GM10248 (cell line): ENCODE measurements at regions not wholly inside any gene's neighbourhood (a gene's known extent, or its start where the extent isn't known, plus 50 kb on each side); places are given as distances from the start of the nearest gene placed in this dataset.

Experiments
- CTCF ChIA-PET: fragments of 300-600 bp; sonication (Branson Sonifier 250); formaldehyde crosslinking; extraction: SDS; loops from one replicate; lab custom pipeline; 2021; ENCODE audit warnings: antibody characterized with exemption; lab: Yijun Ruan, JAX
- POLR2A ChIA-PET: fragments of 350-650 bp; sonication (Branson Sonifier 250); formaldehyde crosslinking; extraction: SDS; loops from one replicate; lab custom pipeline; 2020; ENCODE audit warnings: antibody characterized with exemption; lab: Yijun Ruan, JAX
- DNase-seq: peaks from one replicate; pipeline ENCODE4 v3.0.0; 2012; ENCODE audit errors: extremely low spot score
- TF ChIP-seq, protein P1 (sequence below): IDR thresholded peaks from 2 replicates; pipeline ENCODE4 v1.5.1; 2012; ENCODE audit warnings: mild to moderate bottlenecking, low read depth; ENCODE audit errors: extremely low read depth, missing control alignments, control extremely low read depth

DNA sequence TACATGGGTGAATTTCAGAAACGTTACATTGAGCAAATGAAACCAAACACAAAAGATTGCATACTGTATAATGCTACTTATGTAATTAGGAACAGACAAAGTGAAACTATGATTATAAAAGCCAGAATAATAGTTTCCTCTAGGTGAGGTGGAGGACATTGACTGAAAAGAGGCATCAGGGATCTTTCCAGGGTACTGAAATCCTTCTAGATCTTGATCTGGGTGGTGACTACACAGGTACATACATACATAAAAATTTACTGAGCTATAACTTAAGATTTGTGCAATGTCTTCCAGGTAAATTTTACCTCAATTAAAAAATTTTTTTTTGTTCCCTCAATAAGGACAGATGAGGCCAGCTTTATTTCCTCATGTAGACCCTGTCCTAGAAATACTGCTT lies 665.6 kb upstream of the UBE2E2 start:
- DNase-seq: no peak
- ChIA-PET CTCF (no interaction called here), POLR2A (no interaction called here)
- TF ChIP-seq, protein P1, sequence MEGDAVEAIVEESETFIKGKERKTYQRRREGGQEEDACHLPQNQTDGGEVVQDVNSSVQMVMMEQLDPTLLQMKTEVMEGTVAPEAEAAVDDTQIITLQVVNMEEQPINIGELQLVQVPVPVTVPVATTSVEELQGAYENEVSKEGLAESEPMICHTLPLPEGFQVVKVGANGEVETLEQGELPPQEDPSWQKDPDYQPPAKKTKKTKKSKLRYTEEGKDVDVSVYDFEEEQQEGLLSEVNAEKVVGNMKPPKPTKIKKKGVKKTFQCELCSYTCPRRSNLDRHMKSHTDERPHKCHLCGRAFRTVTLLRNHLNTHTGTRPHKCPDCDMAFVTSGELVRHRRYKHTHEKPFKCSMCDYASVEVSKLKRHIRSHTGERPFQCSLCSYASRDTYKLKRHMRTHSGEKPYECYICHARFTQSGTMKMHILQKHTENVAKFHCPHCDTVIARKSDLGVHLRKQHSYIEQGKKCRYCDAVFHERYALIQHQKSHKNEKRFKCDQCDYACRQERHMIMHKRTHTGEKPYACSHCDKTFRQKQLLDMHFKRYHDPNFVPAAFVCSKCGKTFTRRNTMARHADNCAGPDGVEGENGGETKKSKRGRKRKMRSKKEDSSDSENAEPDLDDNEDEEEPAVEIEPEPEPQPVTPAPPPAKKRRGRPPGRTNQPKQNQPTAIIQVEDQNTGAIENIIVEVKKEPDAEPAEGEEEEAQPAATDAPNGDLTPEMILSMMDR: no peak

DNA sequence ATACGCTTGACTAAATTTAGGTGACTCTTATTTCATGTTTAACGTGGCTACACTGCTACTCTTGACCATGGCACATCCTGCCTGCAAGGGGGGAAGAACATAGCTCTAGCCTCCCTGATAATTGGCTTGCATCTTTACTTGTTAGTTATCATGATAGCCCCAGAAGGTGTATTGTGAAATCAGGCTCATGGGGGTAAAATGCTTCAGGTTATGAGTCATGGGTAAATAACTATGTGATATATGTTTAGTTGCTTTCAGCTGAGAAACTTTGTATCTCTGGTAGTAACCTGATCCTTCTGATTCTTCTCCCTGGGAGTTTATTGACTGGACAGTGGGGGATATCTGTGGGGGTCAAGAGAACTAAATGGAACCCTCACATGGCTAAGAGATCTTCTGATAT lies 660.8 kb upstream of the UBE2E2 start:
- CTCF ChIA-PET: no interaction called here
- no peak for DNase-seq
- TF ChIP-seq, protein P1: no peak
- POLR2A ChIA-PET: no interaction called here

DNA sequence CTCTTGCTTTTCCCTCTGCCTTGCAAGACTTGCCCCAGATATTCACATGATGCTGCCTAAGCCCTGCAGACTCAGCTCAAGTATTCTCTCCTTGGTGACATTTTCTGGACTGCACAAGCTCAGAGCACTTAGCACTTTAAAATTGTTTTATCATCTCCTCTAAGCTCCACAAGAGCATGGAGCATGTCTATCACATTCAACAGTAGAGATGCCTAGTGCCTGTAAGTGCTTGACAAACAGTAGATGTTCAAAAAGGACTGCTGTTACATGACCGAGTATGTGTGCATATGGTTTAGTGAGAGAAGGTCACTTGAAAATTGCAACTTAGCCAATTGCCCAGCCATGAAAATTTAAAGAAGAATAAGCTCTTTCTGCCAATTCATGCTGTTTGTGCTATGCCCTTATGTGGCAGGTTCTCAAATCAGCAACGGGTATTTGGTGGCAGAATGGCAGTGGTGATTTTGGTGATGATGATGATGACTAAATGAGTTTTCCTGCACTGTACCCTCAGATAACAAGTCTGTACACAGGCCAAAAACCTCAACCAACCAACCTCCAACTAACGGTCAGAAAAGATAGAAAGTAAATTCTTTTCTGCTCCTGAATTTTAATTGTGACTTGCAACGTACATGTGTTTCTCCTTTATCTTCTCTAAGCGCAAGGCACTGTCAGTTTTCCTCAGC lies 647.2 kb upstream of the UBE2E2 start:
- TF ChIP-seq, protein P1: no peak
- no peak for DNase-seq
- ChIA-PET CTCF (interaction anchor here (0.6 to 0.9 kb wide), 2 partner anchors 8 to 9 kb away, joined by 3 read pairs; no protein-coding TSS in a partner anchor), POLR2A (no interaction called here)

DNA sequence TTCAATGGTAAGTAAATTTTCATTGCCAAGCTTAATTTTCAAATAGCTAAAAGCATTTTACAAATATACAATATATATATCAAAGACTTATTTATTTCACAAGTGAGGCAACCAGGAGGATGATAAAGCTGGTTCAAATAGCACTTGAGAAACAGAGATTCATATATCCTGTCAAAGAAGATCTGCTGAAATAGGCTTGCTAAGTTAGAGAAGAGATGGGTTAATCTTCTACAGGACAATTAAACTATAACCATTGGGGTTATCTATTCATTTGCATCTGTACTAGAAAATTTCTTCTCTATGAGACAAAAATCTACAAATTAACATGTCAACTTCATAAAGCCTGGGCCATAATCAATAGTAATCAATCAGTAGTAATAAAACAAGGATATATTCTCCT lies 637.7 kb upstream of the UBE2E2 start:
- POLR2A ChIA-PET: no interaction called here
- CTCF ChIA-PET: interaction anchor here (1.3 to 3.7 kb wide), 3 partner anchors 10 to 395 kb away, joined by 3 to 19 read pairs (median 5); no protein-coding TSS in a partner anchor
- no peak for DNase-seq
- TF ChIP-seq, protein P1: no peak

DNA sequence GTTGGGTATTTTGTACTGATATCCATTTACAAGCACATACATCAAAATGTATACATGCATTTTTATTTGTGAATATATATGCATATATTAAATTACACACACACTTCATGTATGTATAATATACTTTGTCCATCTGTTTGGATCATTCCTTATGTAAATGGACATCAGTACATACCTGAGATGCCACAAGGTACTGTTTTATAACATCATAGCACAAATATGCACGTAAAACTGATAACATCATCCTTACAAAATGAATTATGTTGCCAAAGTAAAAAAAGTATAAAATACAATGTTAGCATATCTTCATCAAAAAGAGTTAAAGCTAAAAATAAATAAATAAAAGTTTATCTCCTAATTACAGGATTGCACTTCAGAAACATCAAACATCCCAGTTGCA lies 634.8 kb upstream of the UBE2E2 start:
- TF ChIP-seq, protein P1: no peak
- ChIA-PET POLR2A (no interaction called here), CTCF (interaction anchor here (1.1 kb wide), 1 partner anchor 392 kb away, joined by 5 read pairs; no protein-coding TSS in a partner anchor)
- DNase-seq: no peak

DNA sequence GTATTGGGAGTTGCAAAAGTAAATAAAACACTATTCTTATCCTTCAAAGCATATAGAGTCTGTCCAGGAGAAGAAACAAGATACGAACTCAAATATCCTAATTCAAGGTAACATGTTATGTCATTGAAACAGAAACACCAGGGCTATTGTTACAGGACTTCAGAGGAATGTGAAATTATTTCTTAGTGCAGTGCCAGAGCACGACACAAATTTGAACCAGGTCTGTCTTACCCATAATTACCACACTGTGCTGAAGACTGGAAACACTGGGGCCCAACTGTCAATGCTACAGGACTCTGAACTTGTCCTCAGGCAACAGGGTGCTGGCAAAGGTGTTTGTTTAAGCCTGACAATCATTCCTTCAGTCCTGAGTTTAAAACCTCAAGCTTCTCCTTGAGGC lies 633.6 kb upstream of the UBE2E2 start:
- TF ChIP-seq, protein P1: no peak
- ChIA-PET POLR2A (no interaction called here), CTCF (interaction anchor here (0.6 kb wide), 1 partner anchor 1979 kb away, joined by 3 read pairs; no protein-coding TSS in a partner anchor)
- DNase-seq: no peak

DNA sequence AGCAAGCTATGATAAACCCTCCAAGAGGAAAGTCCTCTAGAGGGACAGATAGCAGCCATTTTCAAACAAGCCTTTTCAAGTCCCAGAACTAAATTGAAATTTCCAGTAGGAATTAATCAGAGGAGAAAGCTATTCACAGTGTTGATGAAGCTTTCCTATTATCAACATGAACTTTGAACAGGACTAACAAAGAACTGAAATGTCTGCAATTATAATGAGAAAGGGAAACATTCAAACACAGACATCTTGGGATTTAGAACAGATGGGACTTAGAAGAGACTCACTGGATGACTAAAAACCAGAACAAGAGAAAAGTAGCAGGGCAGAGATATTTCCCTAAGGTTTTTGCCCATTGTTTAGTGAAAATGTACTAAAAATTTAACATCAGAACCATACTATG lies 622.1 kb upstream of the UBE2E2 start:
- ChIA-PET POLR2A (no interaction called here), CTCF (interaction anchor here (0.9 to 1.3 kb wide), 2 partner anchors 17 to 24 kb away, joined by 4 read pairs; no protein-coding TSS in a partner anchor)
- TF ChIP-seq, protein P1: no peak
- no peak for DNase-seq
